ENCODE measurements at regions not wholly inside any gene's neighbourhood (a gene's known extent, or its start where the extent isn't known, plus 50 kb on each side); places are given as distances from the start of the nearest gene placed in this dataset.

GRCh38 chr20:50250679-50251382 is 60.2 kb downstream of the CEBPB start:
- Histone ChIP-seq H3K4me2 (ENCODE audit: low read depth, low read length) (no peak overlapping the region), H3K27ac (ENCODE audit: low read length) (no peak overlapping the region), H3K9ac (ENCODE audit: low read length) (no peak overlapping the region), H3K4me1 (ENCODE audit: low read length) (no peaks in the 10 kb centered on the region), H3K9me2 (replicated peaks; ENCODE audit: insufficient read depth, low read length) (no peaks in the 10 kb centered on the region), H3K36me3 (replicated peaks; ENCODE audit: insufficient read depth, low read length) (no peaks in the 10 kb centered on the region), H2AFZ (ENCODE audit: low read length) (no peak overlapping the region), H3K79me2 (ENCODE audit: low read length) (no peaks in the 10 kb centered on the region), H3K27me3 (replicated peaks; ENCODE audit: insufficient read depth, low read length) (peaks cover 32% of the 10 kb centered on the region), H4K20me1 (ENCODE audit: insufficient read depth, low read length) (no peaks in the 10 kb centered on the region), H3K4me3 (ENCODE audit: low read length) (no peak overlapping the region), H3K9me3 (replicated peaks; ENCODE audit: insufficient read depth, low read length) (no peaks in the 10 kb centered on the region), H3F3A (ENCODE audit: insufficient read depth, low read length) (no peaks in the 10 kb centered on the region)
- TF ChIP-seq EZH2phosphoT487 (IDR thresholded peaks at IDR 0.05; ENCODE audit: low read length): no peak
- TF ChIP-seq EZH2 (optimal IDR thresholded peaks at IDR 0.05; ENCODE audit: low read depth, low read length): no peak
- TF ChIP-seq CTCF (IDR thresholded peaks at IDR 0.05; ENCODE audit: low read length): no peak
- no peak for DNase-seq

- no peaks in the 10 kb centered on the region for H3K9me2 ChIP-seq (replicated peaks; ENCODE audit: insufficient read depth, low read length)
- no peak overlapping the region for H3K27ac ChIP-seq (ENCODE audit: low read length)
- H3K4me3 ChIP-seq (ENCODE audit: low read length): no peak overlapping the region
- H3K4me1 ChIP-seq (ENCODE audit: low read length): no peaks in the 10 kb centered on the region
- no peak overlapping the region for H3K9ac ChIP-seq (ENCODE audit: low read length)
- no peaks in the 10 kb centered on the region for H3K79me2 ChIP-seq (ENCODE audit: low read length)
- no peaks in the 10 kb centered on the region for H3K36me3 ChIP-seq (replicated peaks; ENCODE audit: insufficient read depth, low read length)
- H3K4me2 ChIP-seq (ENCODE audit: low read depth, low read length): no peak overlapping the region
- no peaks in the 10 kb centered on the region for H4K20me1 ChIP-seq (ENCODE audit: insufficient read depth, low read length)
- H3K27me3 ChIP-seq (replicated peaks; ENCODE audit: insufficient read depth, low read length): peaks cover 31% of the 10 kb centered on the region
- no peaks in the 10 kb centered on the region for H3K9me3 ChIP-seq (replicated peaks; ENCODE audit: insufficient read depth, low read length)
- H3F3A ChIP-seq (ENCODE audit: insufficient read depth, low read length): no peaks in the 10 kb centered on the region
- no peak for DNase-seq
- no peak overlapping the region for H2AFZ ChIP-seq (ENCODE audit: low read length)
- TF ChIP-seq EZH2 (optimal IDR thresholded peaks at IDR 0.05; ENCODE audit: low read depth, low read length) (no peak), CTCF (IDR thresholded peaks at IDR 0.05; ENCODE audit: low read length) (no peak), EZH2phosphoT487 (IDR thresholded peaks at IDR 0.05; ENCODE audit: low read length) (no peak)
Observed at GRCh38 chr20:50251383-50251748, 60.7 kb downstream of the CEBPB start.

DNA sequence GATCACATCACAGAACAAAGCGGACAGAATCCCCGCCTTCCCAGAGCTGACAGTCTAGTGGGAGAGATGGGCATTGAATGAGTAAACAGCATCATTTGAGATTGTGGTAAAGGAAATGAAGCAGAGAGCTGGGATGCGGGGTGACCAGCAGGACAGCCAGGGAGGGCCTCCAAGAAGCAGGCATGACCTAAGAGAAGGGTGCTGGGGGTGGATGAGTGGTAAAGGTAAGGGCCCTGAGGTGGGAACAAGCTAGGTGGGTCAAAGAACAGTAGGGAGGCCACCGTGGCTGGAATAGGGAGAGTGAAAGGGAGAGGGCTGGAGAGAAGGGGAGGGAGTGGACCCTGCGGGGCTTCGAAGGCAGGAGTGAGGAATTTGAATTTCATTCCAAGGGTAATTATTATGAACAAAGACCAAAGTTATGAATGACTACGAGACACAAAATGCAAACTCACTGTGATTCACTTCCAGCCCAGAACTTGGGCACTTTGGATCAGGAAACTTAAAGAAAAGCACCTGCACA is 61.4 kb downstream of the CEBPB start:
- Histone ChIP-seq H3K4me1 (ENCODE audit: low read length) (no peaks in the 10 kb centered on the region), H3K27me3 (replicated peaks; ENCODE audit: insufficient read depth, low read length) (peaks cover 30% of the 10 kb centered on the region), H3K4me3 (ENCODE audit: low read length) (no peak overlapping the region), H3K9me3 (replicated peaks; ENCODE audit: insufficient read depth, low read length) (no peaks in the 10 kb centered on the region), H3K4me2 (ENCODE audit: low read depth, low read length) (no peak overlapping the region), H3K79me2 (ENCODE audit: low read length) (no peaks in the 10 kb centered on the region), H3K27ac (ENCODE audit: low read length) (no peak overlapping the region), H4K20me1 (ENCODE audit: insufficient read depth, low read length) (no peaks in the 10 kb centered on the region), H3K9me2 (replicated peaks; ENCODE audit: insufficient read depth, low read length) (no peaks in the 10 kb centered on the region), H3K36me3 (replicated peaks; ENCODE audit: insufficient read depth, low read length) (no peaks in the 10 kb centered on the region), H3K9ac (ENCODE audit: low read length) (no peak overlapping the region), H2AFZ (ENCODE audit: low read length) (no peak overlapping the region), H3F3A (ENCODE audit: insufficient read depth, low read length) (no peaks in the 10 kb centered on the region)
- no peak for DNase-seq
- TF ChIP-seq EZH2phosphoT487 (IDR thresholded peaks at IDR 0.05; ENCODE audit: low read length) (no peak), EZH2 (optimal IDR thresholded peaks at IDR 0.05; ENCODE audit: low read depth, low read length) (no peak), CTCF (IDR thresholded peaks at IDR 0.05; ENCODE audit: low read length) (no peak)
